Colon (tissue), 2 donors: ENCODE measurements at regions not wholly inside any gene's neighbourhood (a gene's known extent, or its start where the extent isn't known, plus 50 kb on each side); places are given as distances from the start of the nearest gene placed in this dataset.
"Not testable (repeated sequence)": the region's sequence is repeated elsewhere in the genome, so short reads cannot be mapped to it uniquely, and the experiment has no call there.

Experiments used
- FAIRE-seq: peaks from 2 replicates; lab custom pipeline; 2012; peaks lifted over from hg19 to GRCh38; lab: Jason Lieb, UNC
- donor health status: control.
- donor health status: control.

- no peak for FAIRE-seq
These were observed 770.7 kb upstream of the NXPH2 start for GRCh38 chr2:139550873-139551272.

- no peak for FAIRE-seq
These were observed 770.2 kb upstream of the NXPH2 start for GRCh38 chr2:139550341-139550740.

GRCh38 chr2:139544186-139544851, 764.1 kb upstream of the NXPH2 start:
- FAIRE-seq, result no peak

- not testable (repeated sequence) for FAIRE-seq
These were observed 758.3 kb upstream of the NXPH2 start for GRCh38 chr2:139538332-139539020.

GRCh38 chr2:139529080-139529479, 748.9 kb upstream of the NXPH2 start:
- FAIRE-seq, result no peak

- FAIRE-seq, result no peak
These were observed 746.6 kb upstream of the NXPH2 start for GRCh38 chr2:139526781-139527180.

GRCh38 chr2:139518321-139518720, 738.1 kb upstream of the NXPH2 start:
- FAIRE-seq, result no peak

GRCh38 chr2:139514951-139515350, 734.8 kb upstream of the NXPH2 start:
- no peak for FAIRE-seq

- no peak for FAIRE-seq
These were observed 715.7 kb upstream of the NXPH2 start for GRCh38 chr2:139495851-139496250.

GRCh38 chr2:139492131-139492680, 712.0 kb upstream of the NXPH2 start:
- FAIRE-seq, result no peak

- no peak for FAIRE-seq
These were observed 700.0 kb upstream of the NXPH2 start for GRCh38 chr2:139480161-139480650.

GRCh38 chr2:139478165-139478914, 698.1 kb upstream of the NXPH2 start:
- no peak for FAIRE-seq

- no peak for FAIRE-seq
These were observed 697.4 kb upstream of the NXPH2 start for GRCh38 chr2:139477618-139478017.

- no peak for FAIRE-seq
These were observed 689.8 kb upstream of the NXPH2 start for GRCh38 chr2:139469985-139470384.

- FAIRE-seq, result no peak
These were observed 685.6 kb upstream of the NXPH2 start for GRCh38 chr2:139465789-139466188.

- FAIRE-seq, result no peak
These were observed 677.7 kb upstream of the NXPH2 start for GRCh38 chr2:139457873-139458272.

- no peak for FAIRE-seq
These were observed 674.1 kb upstream of the NXPH2 start for GRCh38 chr2:139454251-139454650.

- no peak for FAIRE-seq
These were observed 658.9 kb upstream of the NXPH2 start for GRCh38 chr2:139439100-139439499.

GRCh38 chr2:139438478-139438877, 658.3 kb upstream of the NXPH2 start:
- FAIRE-seq, result no peak

- no peak for FAIRE-seq
These were observed 647.0 kb upstream of the NXPH2 start for GRCh38 chr2:139427164-139427563.

GRCh38 chr2:139424101-139424500, 643.9 kb upstream of the NXPH2 start:
- no peak for FAIRE-seq

GRCh38 chr2:139411236-139411635, 631.0 kb upstream of the NXPH2 start:
- no peak for FAIRE-seq

GRCh38 chr2:139410833-139411174, 630.6 kb upstream of the NXPH2 start:
- not testable (repeated sequence) for FAIRE-seq
